MCF 10A (cell line): ENCODE measurements at regions not wholly inside any gene's neighbourhood (a gene's known extent, or its start where the extent isn't known, plus 50 kb on each side); places are given as distances from the start of the nearest gene placed in this dataset.

Experiments
- BruUV-seq: library from RNA; stranded (reverse); fragments of 400-500 nt; replicated peaks from 2 replicates; lab custom pipeline; 2021; lab: Mats Ljungman, UMichigan
- CTCF ChIA-PET: fragments of 300-600 bp; sonication (Branson Sonifier 250); formaldehyde crosslinking; extraction: SDS; loops from one replicate; lab custom pipeline; 2021; ENCODE audit warnings: antibody characterized with exemption, inconsistent platforms; lab: Yijun Ruan, JAX
- POLR2A ChIA-PET: fragments of 300-600, 350-650 bp; sonication (Branson Sonifier 250); formaldehyde crosslinking; extraction: SDS; loops from one replicate; lab custom pipeline; 2020; ENCODE audit warnings: antibody characterized with exemption, inconsistent platforms; lab: Yijun Ruan, JAX
- DNase-seq: peaks from one replicate; pipeline ENCODE4 v3.0.0-alpha.2; 2018; ENCODE audit not compliant: unreplicated experiment
- H3K27ac Mint-ChIP-seq: one replicate; pipeline ENCODE4 v1.8.0; 2022; ENCODE audit warnings: mild to moderate bottlenecking, low read depth, mixed read lengths; ENCODE audit not compliant: unreplicated experiment
- H3K27me3 Mint-ChIP-seq: one replicate; pipeline ENCODE4 v1.8.0; 2022; ENCODE audit warnings: mixed read lengths; ENCODE audit not compliant: insufficient read depth, unreplicated experiment
- H3K36me3 Mint-ChIP-seq: one replicate; pipeline ENCODE4 v1.8.0; 2022; ENCODE audit warnings: mild to moderate bottlenecking, moderate library complexity, mixed read lengths; ENCODE audit not compliant: insufficient read depth, unreplicated experiment
- H3K4me1 Mint-ChIP-seq: one replicate; pipeline ENCODE4 v1.8.0; 2022; ENCODE audit warnings: mixed read lengths; ENCODE audit not compliant: insufficient read depth, unreplicated experiment
- H3K4me3 Mint-ChIP-seq: one replicate; pipeline ENCODE4 v1.8.0; 2022; ENCODE audit warnings: mild to moderate bottlenecking, moderate library complexity, mixed read lengths; ENCODE audit not compliant: unreplicated experiment
- H3K9me3 Mint-ChIP-seq: one replicate; pipeline ENCODE4 v1.8.0; 2022; ENCODE audit warnings: mixed read lengths; ENCODE audit not compliant: unreplicated experiment
- intact Hi-C: fragments of 100-400 bp; cut with micrococcal nuclease; formaldehyde crosslinking; loops from 2 replicates; pipeline ENCODE4 v1.14.1; 2022
- TF ChIP-seq, protein P1 (sequence below): fragments of 200-600 bp; IDR thresholded peaks from one replicate; pipeline ENCODE4 v1.8.0; 2022; ENCODE audit warnings: antibody characterized with exemption, mild to moderate bottlenecking; ENCODE audit not compliant: unreplicated experiment

DNA sequence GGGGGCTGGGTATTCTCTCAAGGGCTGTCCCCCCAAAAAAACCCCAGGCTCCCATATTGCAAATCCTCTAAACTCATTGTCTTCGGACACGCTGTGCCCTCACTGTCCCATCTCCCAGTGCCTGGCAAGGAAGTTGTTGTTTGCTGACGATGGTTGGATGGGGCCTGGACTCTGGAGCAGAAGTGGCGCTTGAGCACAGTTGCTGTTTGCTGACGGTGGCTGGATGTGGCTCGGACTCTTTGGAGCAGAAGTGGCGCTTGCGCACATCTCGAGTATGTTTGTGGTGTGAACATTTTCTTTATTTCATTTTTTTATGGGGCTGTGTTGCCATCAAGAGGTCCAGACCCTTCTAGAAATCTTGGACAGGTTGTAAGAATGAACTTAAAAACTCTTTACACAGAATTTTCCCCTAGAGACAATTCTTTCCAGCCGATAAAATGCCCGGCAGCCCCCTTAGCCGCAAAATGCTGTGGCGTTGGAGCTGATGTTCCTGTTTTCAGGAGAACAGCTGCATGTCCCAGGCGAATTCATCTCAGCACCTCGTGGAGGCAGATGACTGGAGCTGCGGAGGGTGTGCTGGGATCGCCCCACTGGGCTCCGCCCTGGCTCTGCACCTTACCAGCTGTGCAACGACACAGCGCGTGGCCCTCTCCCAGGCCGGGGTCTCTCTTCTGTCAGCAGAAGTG lies 1167.4 kb downstream of the BRD1 start:
- H3K4me1 Mint-ChIP-seq: no peaks in the 10 kb centered on the region
- peaks cover 12% of the 10 kb centered on the region for H3K9me3 Mint-ChIP-seq
- no peaks in the 10 kb centered on the region for H3K36me3 Mint-ChIP-seq
- H3K4me3 Mint-ChIP-seq: no peak overlapping the region
- ChIA-PET POLR2A (no interaction called here), CTCF (no interaction called here)
- no peak for DNase-seq
- no peak overlapping the region for H3K27ac Mint-ChIP-seq
- H3K27me3 Mint-ChIP-seq: no peaks in the 10 kb centered on the region
- intact Hi-C loops: no loop called here
- TF ChIP-seq, protein P1, sequence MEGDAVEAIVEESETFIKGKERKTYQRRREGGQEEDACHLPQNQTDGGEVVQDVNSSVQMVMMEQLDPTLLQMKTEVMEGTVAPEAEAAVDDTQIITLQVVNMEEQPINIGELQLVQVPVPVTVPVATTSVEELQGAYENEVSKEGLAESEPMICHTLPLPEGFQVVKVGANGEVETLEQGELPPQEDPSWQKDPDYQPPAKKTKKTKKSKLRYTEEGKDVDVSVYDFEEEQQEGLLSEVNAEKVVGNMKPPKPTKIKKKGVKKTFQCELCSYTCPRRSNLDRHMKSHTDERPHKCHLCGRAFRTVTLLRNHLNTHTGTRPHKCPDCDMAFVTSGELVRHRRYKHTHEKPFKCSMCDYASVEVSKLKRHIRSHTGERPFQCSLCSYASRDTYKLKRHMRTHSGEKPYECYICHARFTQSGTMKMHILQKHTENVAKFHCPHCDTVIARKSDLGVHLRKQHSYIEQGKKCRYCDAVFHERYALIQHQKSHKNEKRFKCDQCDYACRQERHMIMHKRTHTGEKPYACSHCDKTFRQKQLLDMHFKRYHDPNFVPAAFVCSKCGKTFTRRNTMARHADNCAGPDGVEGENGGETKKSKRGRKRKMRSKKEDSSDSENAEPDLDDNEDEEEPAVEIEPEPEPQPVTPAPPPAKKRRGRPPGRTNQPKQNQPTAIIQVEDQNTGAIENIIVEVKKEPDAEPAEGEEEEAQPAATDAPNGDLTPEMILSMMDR: no peak
- BruUV-seq: no TSS peak

DNA sequence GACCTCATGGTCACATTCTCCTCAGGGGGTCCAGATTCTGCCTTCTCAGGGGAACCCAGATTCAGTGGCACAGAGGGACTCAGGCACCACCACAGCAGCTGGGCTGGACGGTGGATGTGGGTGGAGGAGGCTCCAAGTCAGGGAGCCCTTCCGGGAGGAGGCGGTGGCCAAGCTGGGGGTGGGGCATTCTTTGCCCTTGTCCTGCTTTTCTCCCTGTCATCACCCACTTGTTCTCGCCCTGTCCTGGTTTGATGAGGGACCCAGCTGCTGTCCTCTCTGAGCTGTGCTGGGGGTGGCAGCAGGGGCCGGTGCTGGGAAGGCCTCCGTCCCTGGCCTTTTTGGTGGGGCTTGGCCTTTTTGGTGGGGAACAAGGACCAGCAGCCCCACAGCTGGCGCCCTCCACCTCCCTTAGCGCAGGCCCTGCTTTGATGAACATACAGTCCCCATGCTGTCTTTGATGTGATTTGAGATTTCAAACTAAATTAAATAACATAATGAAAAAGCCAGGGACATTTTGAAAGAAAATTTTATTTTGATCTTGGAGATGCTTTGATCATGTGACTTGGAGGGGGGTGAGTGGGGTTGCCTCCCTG lies 1168.2 kb downstream of the BRD1 start:
- Mint-ChIP-seq H3K36me3 (no peaks in the 10 kb centered on the region), H3K4me3 (no peak overlapping the region), H3K4me1 (no peaks in the 10 kb centered on the region), H3K27ac (no peak overlapping the region), H3K9me3 (peaks cover 5% of the 10 kb centered on the region), H3K27me3 (no peaks in the 10 kb centered on the region)
- ChIA-PET CTCF (no interaction called here), POLR2A (no interaction called here)
- TF ChIP-seq, protein P1: no peak
- BruUV-seq: no TSS peak
- no peak for DNase-seq
- intact Hi-C loops: no loop called here

DNA sequence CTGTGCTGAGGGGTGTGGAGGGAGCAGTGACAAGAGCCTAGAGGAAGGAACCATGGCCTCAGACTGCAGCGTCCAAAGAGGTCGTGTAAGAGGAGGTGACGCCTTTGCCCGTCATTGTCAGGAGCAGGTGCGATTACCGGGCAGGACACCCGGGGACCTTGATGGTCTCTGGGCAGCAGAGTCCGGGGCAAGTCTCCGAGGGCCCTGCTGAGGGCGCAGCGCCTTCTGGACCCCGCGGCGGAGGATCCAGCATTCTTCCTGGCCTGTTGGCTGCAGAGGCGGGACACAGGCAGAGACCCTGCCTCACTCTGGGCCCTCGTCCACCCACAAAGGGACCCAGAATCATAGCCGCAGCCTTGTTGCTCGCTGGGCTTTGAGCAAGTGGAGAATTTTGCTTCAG lies 1168.8 kb downstream of the BRD1 start:
- H3K36me3 Mint-ChIP-seq: no peaks in the 10 kb centered on the region
- BruUV-seq: no TSS peak
- intact Hi-C loops: no loop called here

DNA sequence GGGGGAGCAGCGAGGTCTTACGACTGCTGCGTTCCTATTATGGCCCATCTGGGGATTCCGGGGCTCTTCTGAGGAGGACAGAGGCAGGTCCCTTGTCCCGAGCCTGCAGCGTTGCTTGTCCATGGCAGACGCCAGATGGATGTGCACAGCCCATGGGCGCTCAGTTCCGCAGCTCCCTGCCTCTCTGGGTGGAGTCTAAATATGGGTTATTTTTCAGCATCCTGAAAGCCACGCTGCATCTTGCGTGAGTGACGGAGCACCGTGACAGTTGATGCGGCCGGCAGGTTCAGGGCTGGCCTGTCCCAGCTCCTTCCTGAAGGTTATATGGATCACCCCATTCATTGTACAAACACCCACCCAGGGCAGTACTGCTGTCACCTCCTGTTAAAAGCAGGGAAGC lies 1169.4 kb downstream of the BRD1 start:
- H3K4me1 Mint-ChIP-seq: no peaks in the 10 kb centered on the region
- ChIA-PET POLR2A (no interaction called here), CTCF (interaction anchor here (0.6 kb wide), 1 partner anchor 340 kb away, joined by 3 read pairs; no protein-coding TSS in a partner anchor)
- no peak for DNase-seq
- intact Hi-C loops: no loop called here
- TF ChIP-seq, protein P1: no peak
- H3K36me3 Mint-ChIP-seq: no peaks in the 10 kb centered on the region
- no peaks in the 10 kb centered on the region for H3K9me3 Mint-ChIP-seq
- no TSS peak for BruUV-seq
- no peak overlapping the region for H3K4me3 Mint-ChIP-seq
- no peak overlapping the region for H3K27ac Mint-ChIP-seq
- no peaks in the 10 kb centered on the region for H3K27me3 Mint-ChIP-seq

More for the DNA sequence above, 1168.8 kb downstream of the BRD1 start:
- Mint-ChIP-seq H3K4me1 (no peaks in the 10 kb centered on the region), H3K27ac (no peak overlapping the region), H3K4me3 (no peak overlapping the region), H3K27me3 (no peaks in the 10 kb centered on the region), H3K9me3 (no peaks in the 10 kb centered on the region)
- ChIA-PET POLR2A (no interaction called here), CTCF (no interaction called here)
- TF ChIP-seq, protein P1: no peak
- DNase-seq: no peak
